H4 (cell line): ENCODE measurements at regions not wholly inside any gene's neighbourhood (a gene's known extent, or its start where the extent isn't known, plus 50 kb on each side); places are given as distances from the start of the nearest gene placed in this dataset.

Experiments used
- DNase-seq: peaks from one replicate; pipeline ENCODE4 v3.0.0-alpha.2; 2015; ENCODE audit warnings: low spot score

DNA sequence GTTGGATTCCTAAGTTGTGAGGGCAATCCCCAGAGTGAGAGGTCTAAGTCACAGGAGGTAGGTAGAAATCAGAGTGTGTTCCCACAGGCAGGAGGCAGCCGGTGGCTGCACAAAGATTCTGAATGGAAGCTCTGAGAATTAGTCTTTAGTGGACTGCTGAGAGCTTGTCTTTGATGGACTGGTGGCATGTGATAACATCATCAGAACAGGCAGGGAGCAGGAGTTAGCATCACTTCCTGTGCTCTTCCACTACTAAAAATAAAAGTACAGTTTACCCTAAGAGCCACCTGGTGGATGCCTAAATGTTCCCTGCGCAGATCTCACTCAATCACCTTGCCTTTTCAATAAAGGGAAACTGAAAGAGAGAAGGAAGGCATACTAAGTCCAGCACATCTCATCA, 294.6 kb upstream of the POU3F2 start:
- no peak for DNase-seq

DNA sequence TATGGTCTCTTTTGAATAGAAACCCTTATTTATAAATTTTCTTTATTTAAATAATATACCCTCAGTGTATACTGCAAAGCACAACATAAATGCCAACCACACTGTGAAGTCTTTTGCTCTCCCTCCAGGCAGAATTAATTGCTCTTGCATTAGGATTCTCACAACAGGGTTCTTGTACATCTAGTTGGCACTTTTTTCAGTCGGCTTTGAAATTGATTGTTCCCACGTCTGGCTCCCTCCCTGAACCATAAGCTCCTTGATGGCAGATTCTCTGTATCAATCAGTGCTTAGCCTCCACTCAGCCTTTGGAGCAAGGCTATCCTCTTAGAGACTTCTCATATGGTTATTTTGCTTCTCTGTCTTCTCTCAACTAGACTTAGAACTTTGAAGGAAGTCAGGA, 288.0 kb upstream of the POU3F2 start:
- no peak for DNase-seq

DNA sequence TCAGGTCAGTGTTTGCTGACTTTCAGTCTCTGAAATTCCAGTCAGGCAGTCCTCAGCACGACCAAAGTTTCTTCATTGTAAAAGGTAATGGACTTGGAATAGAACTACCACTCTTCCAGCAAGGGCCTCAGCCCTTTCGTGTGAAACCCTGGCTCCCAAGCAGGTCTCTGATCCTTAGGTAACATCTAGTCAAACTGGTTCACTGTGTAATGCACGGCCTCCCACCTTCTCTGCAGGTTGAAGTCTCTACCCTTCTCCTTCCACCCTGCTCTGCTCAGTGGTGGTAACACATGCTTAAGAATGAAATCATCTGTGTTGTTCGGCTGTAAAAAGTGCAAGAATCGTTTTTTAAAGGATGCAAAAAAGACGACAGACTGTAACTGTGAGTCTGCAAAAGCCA, 287.2 kb upstream of the POU3F2 start:
- DNase-seq = no peak

DNA sequence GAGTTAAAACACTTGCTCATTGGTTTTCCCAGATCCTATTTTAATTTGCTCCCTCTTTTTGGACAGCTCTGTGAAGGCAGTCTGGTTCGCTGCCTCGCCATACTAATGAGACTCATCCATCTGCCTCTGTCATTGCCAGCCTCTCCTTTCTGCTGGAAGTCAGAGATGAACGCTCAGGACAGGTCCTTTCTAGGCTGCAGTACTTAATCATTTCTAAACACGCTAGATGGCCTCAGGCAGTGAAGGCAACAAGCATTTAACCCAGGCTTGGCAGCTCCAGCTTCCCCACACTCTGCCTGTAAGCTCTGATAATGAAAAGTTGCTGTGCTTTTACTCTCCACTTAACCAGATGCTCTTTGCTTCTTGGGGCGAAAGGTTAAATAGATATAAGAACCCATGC, 286.7 kb upstream of the POU3F2 start:
- no peak for DNase-seq

DNA sequence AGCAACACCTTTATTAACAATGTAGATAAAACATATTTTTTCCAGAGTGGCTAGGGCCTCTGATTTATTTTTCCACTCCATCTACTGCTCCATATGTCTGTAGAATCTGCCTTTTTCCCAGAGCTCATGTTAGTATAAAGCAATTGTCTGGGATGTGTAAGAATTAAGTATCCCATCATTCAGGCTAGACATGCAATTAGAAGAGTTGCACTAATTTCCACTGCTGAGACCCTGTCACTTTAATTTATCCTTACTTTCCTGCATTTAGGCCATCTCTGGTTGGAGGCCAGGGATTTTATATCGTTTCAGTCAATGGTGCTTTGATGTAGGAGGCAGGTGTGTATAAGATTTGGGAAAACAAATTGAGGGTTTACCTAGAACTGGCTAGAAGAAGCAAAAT, 286.1 kb upstream of the POU3F2 start:
- DNase-seq = no peak

DNA sequence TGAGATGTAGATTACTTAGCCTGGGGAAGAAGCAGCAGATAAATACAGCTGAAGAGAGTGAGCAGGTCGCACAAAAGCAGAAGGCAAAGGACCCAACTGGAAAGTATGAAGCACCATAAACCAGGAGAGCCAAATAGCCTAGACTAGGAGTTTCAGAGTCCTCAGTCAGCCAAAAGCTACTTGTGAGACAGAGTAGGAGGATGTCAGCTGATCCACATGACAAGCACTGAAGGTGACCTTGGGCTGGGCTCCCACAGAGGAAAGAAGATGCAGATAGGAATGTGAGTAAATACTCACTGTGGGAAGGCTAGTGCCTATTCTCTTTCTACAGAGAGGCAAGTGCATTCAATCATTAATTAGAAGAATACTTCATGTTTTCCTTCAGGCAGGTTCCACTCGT, 274.0 kb upstream of the POU3F2 start:
- DNase-seq = no peak

DNA sequence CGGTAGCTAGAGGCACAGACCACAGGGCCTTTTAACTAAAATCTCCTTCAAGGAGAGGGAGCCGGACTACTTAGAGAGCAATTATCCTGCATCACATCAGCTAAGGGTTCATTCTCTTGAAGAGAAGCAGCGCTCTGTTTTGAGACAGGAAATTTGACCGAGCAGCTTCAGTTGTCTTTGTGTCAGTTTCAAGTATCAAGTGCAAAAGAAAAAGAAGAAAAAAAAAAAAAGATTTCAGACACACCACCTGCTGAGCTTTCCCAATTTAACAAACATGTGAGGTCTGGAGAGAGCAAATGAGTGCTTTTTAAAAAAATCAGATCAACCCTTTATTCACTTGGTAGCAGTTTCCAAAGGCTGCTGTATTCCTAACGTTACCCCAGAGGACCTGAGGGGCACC, 273.5 kb upstream of the POU3F2 start:
- DNase-seq = no peak

DNA sequence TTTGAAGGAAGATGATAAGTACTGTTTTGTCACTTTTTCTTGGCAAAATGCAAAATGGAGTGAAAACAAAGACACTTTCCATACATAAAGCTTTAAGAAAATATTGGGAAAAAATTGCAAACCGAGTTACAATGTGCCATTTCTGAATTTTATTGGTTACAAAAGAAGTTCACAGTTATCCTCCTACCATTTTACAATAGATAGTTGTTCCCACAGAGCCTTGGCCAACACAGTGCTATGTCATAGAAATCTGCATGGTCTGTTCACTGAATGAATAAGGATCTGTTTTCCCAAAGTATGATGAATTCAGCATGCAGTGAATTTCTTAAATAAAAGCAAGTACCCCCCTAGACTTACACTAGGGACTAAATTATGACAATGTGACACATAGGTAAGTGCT, 268.2 kb upstream of the POU3F2 start:
- DNase-seq = no peak

DNA sequence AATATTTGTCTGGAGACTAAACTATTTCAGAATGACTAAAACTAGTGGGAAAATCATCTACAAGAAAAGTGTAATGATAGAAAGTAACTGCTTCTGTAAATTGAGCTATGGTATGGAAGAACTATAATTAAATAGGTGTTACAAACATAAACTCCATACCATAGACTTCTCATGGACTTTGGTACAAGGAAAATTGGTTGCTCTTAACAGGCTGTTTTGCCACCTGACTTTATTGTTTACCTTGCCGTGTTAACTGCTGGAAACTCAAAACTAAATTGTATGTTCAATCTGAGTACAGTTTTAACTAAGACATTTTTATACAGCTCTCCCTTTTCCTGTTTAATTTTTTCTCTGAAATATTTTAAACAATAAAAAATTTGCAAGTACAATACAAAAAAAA, 261.8 kb upstream of the POU3F2 start:
- DNase-seq = no peak

DNA sequence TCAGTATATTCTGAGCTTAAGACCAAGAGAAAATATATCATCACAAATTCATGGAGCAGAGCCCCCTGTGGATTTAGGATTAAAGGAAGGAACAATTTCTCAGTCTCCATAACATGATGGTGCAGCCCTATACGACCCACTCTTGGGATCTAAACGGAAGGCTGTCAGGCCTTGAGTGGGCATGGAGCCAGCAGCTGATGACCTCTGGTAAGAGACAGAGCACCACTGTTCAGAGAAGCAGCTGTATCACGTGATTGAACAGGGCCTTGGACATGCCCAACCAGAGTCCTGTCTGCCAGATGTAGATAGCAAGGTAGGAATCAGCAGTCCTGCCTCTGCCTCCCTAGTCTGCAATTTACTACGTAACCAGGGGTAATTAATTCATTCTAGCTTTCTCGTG, 259.4 kb upstream of the POU3F2 start:
- DNase-seq = no peak

DNA sequence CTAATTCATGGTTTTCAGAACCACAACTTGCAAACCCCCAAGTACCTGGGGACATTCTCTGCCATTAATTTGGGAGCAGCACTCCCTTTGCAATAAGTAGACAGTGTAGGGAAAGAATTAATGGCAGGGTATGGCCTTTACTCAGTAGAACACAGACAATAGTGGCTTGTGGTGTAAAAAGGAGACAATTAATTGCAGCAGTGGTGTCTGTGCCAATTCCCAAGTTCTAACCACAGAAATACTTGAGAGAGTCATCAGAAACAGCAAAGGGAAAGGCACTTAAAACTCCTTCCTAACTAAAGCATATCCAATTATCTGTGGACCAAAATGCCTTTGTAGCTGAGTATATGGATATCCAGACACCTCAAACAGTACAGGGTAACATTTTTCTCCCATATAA, 257.6 kb upstream of the POU3F2 start:
- DNase-seq = no peak

DNA sequence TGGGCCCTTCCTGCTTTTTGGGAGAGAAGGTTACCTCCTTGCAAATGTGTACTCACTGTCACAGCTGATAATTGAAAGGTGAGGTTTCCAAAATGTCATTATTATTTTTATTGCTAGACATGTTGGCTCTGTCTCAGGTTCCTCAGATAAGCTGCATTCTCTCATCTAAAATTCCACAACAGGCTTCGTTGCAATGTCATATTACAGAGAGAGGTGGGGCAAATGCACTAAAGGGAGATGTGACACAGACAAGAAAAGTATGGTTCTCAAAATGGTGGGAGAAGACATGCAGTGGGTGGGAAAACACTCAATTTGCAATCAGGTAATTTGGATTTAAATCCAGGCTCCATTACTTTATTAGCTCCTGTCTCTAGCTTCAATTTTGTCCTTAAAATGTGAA, 256.4 kb upstream of the POU3F2 start:
- no peak for DNase-seq

DNA sequence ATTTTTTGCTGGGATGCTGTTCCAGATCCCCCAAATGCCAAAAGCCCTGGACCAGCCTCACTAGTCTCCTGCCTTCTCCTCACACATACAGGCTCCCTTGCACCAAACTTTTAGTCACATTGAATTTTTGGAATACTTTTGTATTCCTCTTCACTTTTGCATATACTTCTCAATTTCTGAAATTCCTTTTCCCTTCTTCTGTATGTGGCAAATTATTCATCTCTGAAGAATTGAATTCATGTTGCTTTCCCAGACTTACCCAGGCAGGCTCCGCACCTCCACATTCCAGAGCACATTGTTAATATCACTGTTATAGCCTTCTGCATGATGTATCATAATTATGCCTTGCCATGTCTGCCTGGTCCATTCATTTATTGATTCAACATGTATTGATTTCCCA, 255.3 kb upstream of the POU3F2 start:
- no peak for DNase-seq

DNA sequence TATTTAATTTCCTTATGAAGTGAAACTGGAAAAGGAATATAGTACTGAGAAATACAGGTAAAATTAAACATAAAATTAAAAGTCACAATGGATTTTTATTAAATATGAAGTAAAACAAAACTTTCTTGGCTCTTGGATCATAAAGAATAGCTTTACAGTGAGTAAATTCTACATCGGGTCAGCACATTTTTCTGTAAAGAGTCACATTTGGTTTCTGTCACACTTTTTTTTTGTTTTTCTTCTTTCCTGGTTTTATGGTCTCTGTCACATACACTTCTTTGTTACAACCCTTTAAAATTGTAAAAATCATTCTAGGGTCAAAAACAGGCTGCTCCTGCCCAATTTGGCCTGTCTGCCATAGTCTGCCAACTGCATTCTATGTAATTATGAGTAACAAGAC, 254.4 kb upstream of the POU3F2 start:
- DNase-seq = no peak

DNA sequence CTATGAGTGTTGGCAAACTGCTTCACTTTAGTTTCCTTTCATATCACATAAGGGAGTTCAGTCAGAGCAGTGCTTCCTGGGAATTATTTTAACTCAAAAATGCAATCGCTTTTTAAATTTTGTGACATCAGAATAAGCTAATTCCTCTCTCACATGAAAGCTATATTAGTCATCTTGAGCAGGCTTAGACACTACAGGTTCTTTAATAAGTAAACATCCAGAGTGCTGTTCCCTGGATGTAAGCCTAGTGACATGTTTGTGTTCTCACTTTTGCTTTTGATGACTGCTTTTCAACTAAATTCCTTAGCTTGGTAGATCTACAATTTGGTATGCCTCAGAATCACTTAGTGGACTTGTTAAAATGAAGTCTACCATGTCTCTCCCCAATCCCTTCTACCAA, 252.7 kb upstream of the POU3F2 start:
- DNase-seq = no peak

DNA sequence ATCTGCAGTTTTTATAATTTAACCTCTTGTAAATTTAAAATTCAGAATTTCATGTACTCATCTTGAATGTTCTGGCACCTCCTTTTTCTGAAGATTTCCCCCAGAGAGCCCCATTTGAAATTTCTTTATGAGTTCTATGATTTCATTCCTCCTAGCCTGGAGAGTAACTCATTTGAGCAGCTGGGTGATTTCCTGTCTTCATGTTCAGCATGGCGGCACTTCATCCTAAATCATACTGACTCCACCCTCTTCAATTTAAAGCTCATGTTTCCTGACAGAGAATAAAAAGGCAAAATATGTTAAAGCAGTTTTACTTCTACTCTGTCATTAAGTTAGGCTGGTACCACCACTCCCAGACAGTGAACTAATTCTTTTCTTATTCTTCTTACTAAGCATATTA, 250.9 kb upstream of the POU3F2 start:
- DNase-seq = no peak

DNA sequence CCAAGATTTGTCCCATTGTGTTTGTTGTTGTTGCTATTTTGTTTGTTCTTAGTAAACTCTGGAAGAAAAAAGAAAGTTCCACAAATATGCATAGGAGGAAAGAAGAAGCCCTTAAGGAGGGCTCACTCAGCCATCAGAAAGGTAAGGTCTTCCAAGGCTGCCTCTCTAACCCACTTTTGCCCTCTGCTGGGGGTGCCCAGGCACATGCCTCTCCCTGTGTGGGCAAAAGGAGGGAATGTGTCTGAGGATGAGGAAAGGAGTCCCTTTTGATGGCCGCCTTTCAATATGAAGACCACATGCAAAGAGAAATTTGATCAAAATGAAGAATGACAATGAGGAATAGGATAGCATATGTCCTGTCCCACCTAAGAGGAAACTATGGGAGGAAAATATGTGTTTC, 248.2 kb upstream of the POU3F2 start:
- no peak for DNase-seq

DNA sequence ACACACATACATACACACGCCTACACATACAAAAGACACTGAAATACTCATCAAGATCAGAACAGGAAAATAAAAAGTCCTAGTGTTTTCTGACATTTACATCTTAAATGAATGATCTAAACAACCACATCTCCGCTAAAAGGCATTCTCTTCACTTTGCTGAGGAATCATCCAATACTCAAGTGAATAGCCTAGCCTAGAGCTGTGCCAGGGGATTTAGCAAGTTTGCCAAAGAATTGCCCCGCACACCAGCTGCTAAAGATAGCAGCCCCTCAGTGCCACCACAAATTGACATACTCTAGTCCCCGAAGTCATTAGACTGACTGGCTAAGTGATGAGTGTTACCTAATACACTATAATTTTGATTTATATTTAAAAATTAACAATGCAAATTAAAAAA, 246.8 kb upstream of the POU3F2 start:
- DNase-seq = no peak

DNA sequence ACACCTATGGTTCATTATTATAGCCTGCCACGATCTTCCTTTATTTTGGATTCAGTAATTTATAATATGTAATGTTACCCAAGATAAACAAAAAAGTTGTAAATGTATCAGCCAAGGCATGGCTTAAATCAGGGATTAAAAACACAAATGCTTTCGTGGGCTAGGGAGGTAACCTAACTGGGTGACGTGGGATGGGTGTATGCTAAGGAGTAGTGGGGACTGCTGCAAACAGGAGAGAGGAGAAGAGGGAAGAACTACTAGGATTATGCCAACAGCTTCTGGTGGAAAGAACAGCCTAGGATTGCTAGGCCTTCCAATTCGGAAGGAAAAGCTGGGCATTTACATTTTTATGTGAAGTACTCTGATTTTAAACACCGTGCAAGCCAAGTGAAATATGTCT, 244.8 kb upstream of the POU3F2 start:
- DNase-seq = no peak

DNA sequence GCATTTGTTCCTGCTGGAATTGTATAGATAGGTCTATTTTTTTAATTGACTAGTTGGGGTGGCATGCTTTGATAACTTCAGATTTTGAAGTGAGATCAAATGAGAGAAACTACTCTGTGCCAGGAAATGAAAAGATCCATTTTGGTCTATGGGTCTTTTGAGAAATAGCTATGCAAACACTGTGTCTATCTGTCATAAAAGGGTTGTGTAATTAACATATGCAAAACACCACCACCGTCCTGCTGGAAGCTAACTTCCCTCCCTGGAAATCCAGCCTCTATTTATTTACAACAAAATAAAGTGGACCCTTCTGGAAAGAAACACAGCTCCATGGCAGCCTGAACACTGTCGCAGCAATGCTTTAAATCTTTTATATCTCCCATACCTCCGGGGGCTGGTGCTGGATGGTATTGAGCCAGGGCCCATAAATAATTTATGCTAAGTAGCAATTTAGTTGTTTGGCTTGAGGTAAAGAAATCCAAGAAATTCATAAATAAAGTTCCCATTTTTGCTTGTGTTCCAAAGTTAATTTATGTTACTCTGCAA, 244.2 kb upstream of the POU3F2 start:
- DNase-seq = no peak

DNA sequence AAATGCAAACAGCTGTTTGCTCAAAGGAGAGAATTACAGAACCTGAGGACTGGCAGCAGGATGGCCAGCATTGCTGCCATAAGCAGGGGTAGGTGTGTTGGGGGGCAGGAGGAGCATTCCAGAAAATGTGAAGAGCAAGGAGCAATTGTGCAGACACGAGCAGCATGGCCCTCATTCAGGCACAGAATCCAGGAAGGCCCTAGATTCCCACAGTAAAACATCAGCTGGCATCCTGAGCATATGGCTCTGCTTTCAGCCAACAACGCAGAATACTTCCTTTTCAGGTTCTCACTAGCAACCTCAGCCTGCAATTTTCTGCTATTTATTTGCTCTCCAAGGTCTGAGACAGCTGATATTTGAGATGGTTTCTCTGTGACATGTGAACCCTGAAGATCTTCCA, 243.4 kb upstream of the POU3F2 start:
- no peak for DNase-seq

DNA sequence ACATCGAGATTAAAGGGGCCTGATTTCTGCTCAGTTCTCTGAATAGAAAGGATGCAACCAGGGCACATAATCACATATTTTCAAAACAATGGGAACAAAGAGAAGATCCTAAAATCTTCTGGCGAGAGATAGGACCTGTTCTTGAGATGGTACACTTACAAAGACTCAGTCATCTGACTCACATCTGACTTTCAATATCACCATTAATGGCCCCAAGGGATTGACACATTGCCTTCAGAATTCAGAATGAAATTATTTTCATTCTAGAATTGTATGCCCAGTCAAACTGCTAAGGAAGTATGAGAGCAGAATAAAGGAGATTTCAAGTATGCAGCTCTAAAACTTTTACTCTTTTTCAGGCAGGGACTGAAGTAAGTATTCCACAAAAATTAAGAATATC, 240.7 kb upstream of the POU3F2 start:
- no peak for DNase-seq

DNA sequence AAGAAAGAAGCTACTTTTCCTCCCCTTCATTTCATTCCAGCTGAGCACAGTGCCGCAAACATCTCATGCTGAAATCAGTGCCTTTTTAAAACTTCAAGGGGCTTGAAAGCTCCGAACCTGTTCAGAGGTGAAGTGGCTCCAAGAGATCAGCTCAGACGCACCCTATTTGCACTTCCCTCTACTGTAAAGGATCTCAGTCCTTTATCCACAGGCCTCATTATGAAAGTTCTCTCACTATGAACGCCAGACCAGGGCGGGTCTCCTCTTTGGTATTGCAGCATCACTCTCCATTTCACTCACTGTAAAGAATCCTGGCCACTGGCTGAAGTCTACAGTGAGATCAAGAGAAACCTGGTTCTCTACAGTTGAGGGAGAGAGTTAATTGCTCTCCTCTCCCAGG, 232.7 kb upstream of the POU3F2 start:
- no peak for DNase-seq

DNA sequence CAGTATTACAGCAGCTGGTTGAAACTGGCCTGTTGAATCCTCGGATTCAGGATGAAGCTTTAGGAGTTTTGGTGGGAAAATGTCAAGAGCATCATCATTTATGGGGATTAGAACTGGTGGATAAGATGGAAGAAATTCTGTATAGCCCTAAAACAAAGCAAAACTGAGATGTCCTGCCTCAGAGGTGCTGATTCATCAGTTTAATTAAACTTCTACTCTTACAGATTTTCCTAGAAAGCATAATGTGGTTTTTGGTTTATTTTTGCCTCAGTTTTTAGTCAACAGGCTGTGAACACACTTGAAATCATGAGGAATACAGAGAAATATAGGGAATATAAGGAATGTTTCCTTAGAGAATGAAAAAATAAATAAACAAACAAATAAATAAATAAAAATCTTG, 228.7 kb upstream of the POU3F2 start:
- no peak for DNase-seq
